ENCODE measurements at regions not wholly inside any gene's neighbourhood (a gene's known extent, or its start where the extent isn't known, plus 50 kb on each side); places are given as distances from the start of the nearest gene placed in this dataset.
"Not testable (repeated sequence)": the region's sequence is repeated elsewhere in the genome, so short reads cannot be mapped to it uniquely, and the experiment has no call there.

- Histone ChIP-seq H3K27me3 (ENCODE audit: insufficient read depth, low read length) (no peaks in the 10 kb centered on the region), H2BK12ac (ENCODE audit: low read length) (no peak overlapping the region), H4K8ac (ENCODE audit: low read depth, low read length) (no peak overlapping the region), H3K14ac (ENCODE audit: low read length) (no peak overlapping the region), H2AFZ (ENCODE audit: insufficient read depth, low read length, poor library complexity) (no peak overlapping the region), H2AK5ac (ENCODE audit: low read length) (no peak overlapping the region), H2BK120ac (ENCODE audit: insufficient read depth, low read length, poor library complexity) (no peak overlapping the region), H3K23ac (ENCODE audit: low read length) (no peak overlapping the region), H3K79me2 (ENCODE audit: control insufficient read depth, insufficient read depth, low read length, poor library complexity) (no peaks in the 10 kb centered on the region), H3K4me2 (ENCODE audit: low read length) (no peak overlapping the region), H3K9ac (ENCODE audit: low read length) (no peak overlapping the region), H3K36me3 (ENCODE audit: control insufficient read depth in 1 of 2, insufficient read depth in 2 of 2, low read length in 2 of 2) (no peaks in the 10 kb centered on the region), H3K18ac (ENCODE audit: low read length) (no peak overlapping the region), H3K79me1 (ENCODE audit: low read length) (peaks cover 2% of the 10 kb centered on the region), H3K9me3 (ENCODE audit: insufficient read depth, low read depth, low read length) (peaks cover 2% of the 10 kb centered on the region), H3K4me1 (ENCODE audit: control insufficient read depth in 1 of 2, insufficient read depth in 2 of 2, low read length in 2 of 2) (peaks cover 0 to 3% of the 10 kb centered on the region in 2 experiments), H3K27ac (ENCODE audit: low read depth, low read length) (no peak overlapping the region), H3K4ac (ENCODE audit: low read depth, low read length) (no peak overlapping the region), H2BK5ac (ENCODE audit: low read depth, low read length, poor library complexity) (no peak overlapping the region), H3K4me3 (ENCODE audit: low read depth, low read length) (no peak overlapping the region), H4K91ac (ENCODE audit: low read depth, low read length) (no peak overlapping the region), H4K12ac (ENCODE audit: low read depth, low read length) (no peak overlapping the region)
- no peak for DNase-seq
Measured at GRCh38 chrX:6959006-6959405, 188.5 kb upstream of the STS start.

- H3K14ac ChIP-seq (ENCODE audit: low read length): no peak overlapping the region
- H3K23ac ChIP-seq (ENCODE audit: low read length): no peak overlapping the region
- WGBS (ENCODE audit: extremely low coverage, insufficient coverage, insufficient read length): no CpG with 5 or more reads among the region's 1 CpG
- H4K12ac ChIP-seq (ENCODE audit: low read depth, low read length): no peak overlapping the region
- no peaks in the 10 kb centered on the region for H3K27me3 ChIP-seq (ENCODE audit: insufficient read depth, low read length)
- H3K9ac ChIP-seq (ENCODE audit: low read length): no peak overlapping the region
- no peak overlapping the region for H2AFZ ChIP-seq (ENCODE audit: insufficient read depth, low read length, poor library complexity)
- peaks cover 2% of the 10 kb centered on the region for H3K9me3 ChIP-seq (ENCODE audit: insufficient read depth, low read depth, low read length)
- H4K8ac ChIP-seq (ENCODE audit: low read depth, low read length): no peak overlapping the region
- peak; percentile 55 to 84 for DNase-seq
- no peak overlapping the region for H3K4me3 ChIP-seq (ENCODE audit: low read depth, low read length)
- H3K4ac ChIP-seq (ENCODE audit: low read depth, low read length): no peak overlapping the region
- H3K4me1 ChIP-seq (ENCODE audit: control insufficient read depth in 1 of 2, insufficient read depth in 2 of 2, low read length in 2 of 2): peaks cover 0 to 3% of the 10 kb centered on the region in 2 experiments
- H2BK120ac ChIP-seq (ENCODE audit: insufficient read depth, low read length, poor library complexity): no peak overlapping the region
- H4K91ac ChIP-seq (ENCODE audit: low read depth, low read length): no peak overlapping the region
- no peak overlapping the region for H2BK5ac ChIP-seq (ENCODE audit: low read depth, low read length, poor library complexity)
- no peak overlapping the region for H3K18ac ChIP-seq (ENCODE audit: low read length)
- peaks cover 2% of the 10 kb centered on the region for H3K79me1 ChIP-seq (ENCODE audit: low read length)
- H3K36me3 ChIP-seq (ENCODE audit: control insufficient read depth in 1 of 2, insufficient read depth in 2 of 2, low read length in 2 of 2): no peaks in the 10 kb centered on the region
- H3K27ac ChIP-seq (ENCODE audit: low read depth, low read length): peak overlapping the region; percentile 80
- no peak overlapping the region for H2AK5ac ChIP-seq (ENCODE audit: low read length)
- H3K79me2 ChIP-seq (ENCODE audit: control insufficient read depth, insufficient read depth, low read length, poor library complexity): no peaks in the 10 kb centered on the region
- no peak overlapping the region for H2BK12ac ChIP-seq (ENCODE audit: low read length)
- no peak overlapping the region for H3K4me2 ChIP-seq (ENCODE audit: low read length)
Measured at GRCh38 chrX:6954836-6955235, 192.7 kb upstream of the STS start.

- no CpG with 5 or more reads among the region's 3 CpGs for whole genome bisulfite sequencing (ENCODE audit: extremely low coverage, insufficient coverage, insufficient read length)
- Histone ChIP-seq H2AK5ac (ENCODE audit: low read length) (no peak overlapping the region), H2BK5ac (ENCODE audit: low read depth, low read length, poor library complexity) (no peak overlapping the region), H3K4me2 (ENCODE audit: low read length) (no peak overlapping the region), H3K14ac (ENCODE audit: low read length) (no peak overlapping the region), H3K4me3 (ENCODE audit: low read depth, low read length) (no peak overlapping the region), H2BK120ac (ENCODE audit: insufficient read depth, low read length, poor library complexity) (peak overlapping the region; percentile 7), H4K91ac (ENCODE audit: low read depth, low read length) (peak overlapping the region; percentile 5), H2AFZ (ENCODE audit: insufficient read depth, low read length, poor library complexity) (no peak overlapping the region), H3K27ac (ENCODE audit: low read depth, low read length) (no peak overlapping the region), H3K4ac (ENCODE audit: low read depth, low read length) (no peak overlapping the region), H3K9ac (ENCODE audit: low read length) (no peak overlapping the region), H4K12ac (ENCODE audit: low read depth, low read length) (no peak overlapping the region), H3K79me2 (ENCODE audit: control insufficient read depth, insufficient read depth, low read length, poor library complexity) (no peaks in the 10 kb centered on the region), H3K18ac (ENCODE audit: low read length) (no peak overlapping the region), H3K27me3 (ENCODE audit: insufficient read depth, low read length) (no peaks in the 10 kb centered on the region), H3K9me3 (ENCODE audit: insufficient read depth, low read depth, low read length) (no peaks in the 10 kb centered on the region), H3K36me3 (ENCODE audit: control insufficient read depth in 1 of 2, insufficient read depth in 2 of 2, low read length in 2 of 2) (no peaks in the 10 kb centered on the region), H4K8ac (ENCODE audit: low read depth, low read length) (no peak overlapping the region), H3K23ac (ENCODE audit: low read length) (no peak overlapping the region), H3K79me1 (ENCODE audit: low read length) (no peaks in the 10 kb centered on the region), H3K4me1 (ENCODE audit: control insufficient read depth in 1 of 2, insufficient read depth in 2 of 2, low read length in 2 of 2) (no peaks in the 10 kb centered on the region), H2BK12ac (ENCODE audit: low read length) (no peak overlapping the region)
- DNase-seq: no peak
Measured at GRCh38 chrX:6946168-6946567, 201.3 kb upstream of the STS start.

GRCh38 chrX:6941041-6941440 lies 206.5 kb upstream of the STS start:
- no peaks in the 10 kb centered on the region for H3K79me2 ChIP-seq (ENCODE audit: control insufficient read depth, insufficient read depth, low read length, poor library complexity)
- H3K4me1 ChIP-seq (ENCODE audit: control insufficient read depth in 1 of 2, insufficient read depth in 2 of 2, low read length in 2 of 2): no peaks in the 10 kb centered on the region
- H3K27ac ChIP-seq (ENCODE audit: low read depth, low read length): no peak overlapping the region
- H2AFZ ChIP-seq (ENCODE audit: insufficient read depth, low read length, poor library complexity): no peak overlapping the region
- H2AK5ac ChIP-seq (ENCODE audit: low read length): no peak overlapping the region
- H3K79me1 ChIP-seq (ENCODE audit: low read length): no peaks in the 10 kb centered on the region
- H2BK120ac ChIP-seq (ENCODE audit: insufficient read depth, low read length, poor library complexity): no peak overlapping the region
- no peak overlapping the region for H2BK5ac ChIP-seq (ENCODE audit: low read depth, low read length, poor library complexity)
- H3K23ac ChIP-seq (ENCODE audit: low read length): no peak overlapping the region
- no peak for DNase-seq
- H3K27me3 ChIP-seq (ENCODE audit: insufficient read depth, low read length): no peaks in the 10 kb centered on the region
- H2BK12ac ChIP-seq (ENCODE audit: low read length): no peak overlapping the region
- H4K8ac ChIP-seq (ENCODE audit: low read depth, low read length): no peak overlapping the region
- no peaks in the 10 kb centered on the region for H3K9me3 ChIP-seq (ENCODE audit: insufficient read depth, low read depth, low read length)
- H3K4me2 ChIP-seq (ENCODE audit: low read length): no peak overlapping the region
- H3K9ac ChIP-seq (ENCODE audit: low read length): no peak overlapping the region
- no peak overlapping the region for H3K4me3 ChIP-seq (ENCODE audit: low read depth, low read length)
- H3K14ac ChIP-seq (ENCODE audit: low read length): no peak overlapping the region
- H3K4ac ChIP-seq (ENCODE audit: low read depth, low read length): no peak overlapping the region
- no peaks in the 10 kb centered on the region for H3K36me3 ChIP-seq (ENCODE audit: control insufficient read depth in 1 of 2, insufficient read depth in 2 of 2, low read length in 2 of 2)
- H4K91ac ChIP-seq (ENCODE audit: low read depth, low read length): no peak overlapping the region
- H3K18ac ChIP-seq (ENCODE audit: low read length): no peak overlapping the region
- no peak overlapping the region for H4K12ac ChIP-seq (ENCODE audit: low read depth, low read length)

GRCh38 chrX:6932942-6933341 lies 214.6 kb upstream of the STS start:
- H3K36me3 ChIP-seq (ENCODE audit: control insufficient read depth in 1 of 2, insufficient read depth in 2 of 2, low read length in 2 of 2): not testable (repeated sequence)

More at GRCh38 chrX:6932942-6933341, 214.6 kb upstream of the STS start:
- H3K27me3 ChIP-seq (ENCODE audit: insufficient read depth, low read length); H3K27ac ChIP-seq (ENCODE audit: low read depth, low read length); H2BK120ac ChIP-seq (ENCODE audit: insufficient read depth, low read length, poor library complexity); H3K9ac ChIP-seq (ENCODE audit: low read length); H3K79me1 ChIP-seq (ENCODE audit: low read length); H3K9me3 ChIP-seq (ENCODE audit: insufficient read depth, low read depth, low read length); H3K4ac ChIP-seq (ENCODE audit: low read depth, low read length); DNase-seq; H3K4me3 ChIP-seq (ENCODE audit: low read depth, low read length); H3K4me2 ChIP-seq (ENCODE audit: low read length); H4K8ac ChIP-seq (ENCODE audit: low read depth, low read length); H3K14ac ChIP-seq (ENCODE audit: low read length); H3K79me2 ChIP-seq (ENCODE audit: control insufficient read depth, insufficient read depth, low read length, poor library complexity); H4K12ac ChIP-seq (ENCODE audit: low read depth, low read length); H2AFZ ChIP-seq (ENCODE audit: insufficient read depth, low read length, poor library complexity); H2BK12ac ChIP-seq (ENCODE audit: low read length); H3K4me1 ChIP-seq (ENCODE audit: control insufficient read depth in 1 of 2, insufficient read depth in 2 of 2, low read length in 2 of 2); H2AK5ac ChIP-seq (ENCODE audit: low read length); H3K23ac ChIP-seq (ENCODE audit: low read length); H4K91ac ChIP-seq (ENCODE audit: low read depth, low read length); H3K18ac ChIP-seq (ENCODE audit: low read length); H2BK5ac ChIP-seq (ENCODE audit: low read depth, low read length, poor library complexity): not testable (repeated sequence)
- WGBS (ENCODE audit: extremely low coverage, insufficient coverage, insufficient read length): no CpG with 5 or more reads among the region's 9 CpGs
